ENCODE measurements at regions not wholly inside any gene's neighbourhood (a gene's known extent, or its start where the extent isn't known, plus 50 kb on each side); places are given as distances from the start of the nearest gene placed in this dataset.
A peak's percentile ranks its signal among the peaks of the same experiment; 100 is the strongest.

DNA sequence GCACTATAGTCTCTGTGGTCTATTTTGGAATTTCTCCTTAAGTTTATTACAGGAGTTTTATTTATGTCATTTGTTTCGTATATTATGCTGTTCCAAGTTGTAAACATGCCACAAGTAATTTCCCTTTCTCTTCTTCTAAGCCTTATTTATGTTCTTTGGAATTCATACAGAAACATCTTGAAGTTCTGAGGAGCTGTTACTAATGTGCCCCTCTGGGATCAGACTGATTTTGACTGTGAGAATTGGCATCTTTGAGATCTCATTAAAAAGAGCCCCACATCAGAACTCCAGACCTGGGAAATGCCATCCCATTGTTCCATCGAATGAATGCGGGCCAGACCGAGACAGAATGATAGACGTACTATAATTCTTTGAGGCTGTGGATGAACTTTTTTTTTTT, 138.8 kb upstream of the CD180 start:
- no peak for DNase-seq (ENCODE audit: low read depth)

DNA sequence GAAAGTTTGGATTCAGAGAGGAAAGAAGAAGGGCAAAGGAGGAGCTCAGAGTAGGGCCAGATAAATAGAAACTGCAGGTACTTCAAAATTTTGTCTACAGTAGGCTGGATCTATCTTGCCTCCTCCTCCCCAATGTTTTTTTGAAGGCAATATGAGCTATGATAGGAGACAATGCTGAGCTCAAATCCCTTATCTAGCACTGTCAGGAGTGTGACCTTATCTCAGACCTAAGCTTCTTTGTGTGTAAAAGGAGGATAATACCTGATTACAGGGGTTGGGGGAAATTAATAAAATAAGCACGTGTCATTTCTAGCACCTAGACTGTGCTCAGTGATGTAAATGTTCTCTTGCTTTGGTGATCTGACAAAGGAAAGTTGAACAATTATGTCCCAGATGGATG, 137.8 kb upstream of the CD180 start:
- no peak for DNase-seq (ENCODE audit: low read depth)

DNA sequence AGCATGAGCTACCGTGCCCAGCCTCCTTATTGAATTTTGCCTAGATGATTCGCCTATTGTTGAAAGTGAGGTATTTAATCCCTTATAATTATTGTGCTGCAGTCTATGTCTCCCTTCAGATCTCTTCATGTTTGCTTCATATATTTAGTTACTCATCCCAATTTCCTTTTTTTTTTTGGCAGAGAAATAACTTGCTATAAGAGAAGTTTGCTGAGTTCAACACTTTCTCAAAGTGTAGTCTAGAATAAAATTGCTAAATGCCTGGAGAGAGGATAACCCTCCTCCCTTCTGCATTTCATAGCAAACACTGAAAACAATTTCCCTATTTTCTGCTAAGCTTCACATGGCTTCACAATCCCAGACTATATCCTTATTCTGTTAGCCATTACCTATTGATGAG, 136.6 kb upstream of the CD180 start:
- no peak for DNase-seq (ENCODE audit: low read depth)

DNA sequence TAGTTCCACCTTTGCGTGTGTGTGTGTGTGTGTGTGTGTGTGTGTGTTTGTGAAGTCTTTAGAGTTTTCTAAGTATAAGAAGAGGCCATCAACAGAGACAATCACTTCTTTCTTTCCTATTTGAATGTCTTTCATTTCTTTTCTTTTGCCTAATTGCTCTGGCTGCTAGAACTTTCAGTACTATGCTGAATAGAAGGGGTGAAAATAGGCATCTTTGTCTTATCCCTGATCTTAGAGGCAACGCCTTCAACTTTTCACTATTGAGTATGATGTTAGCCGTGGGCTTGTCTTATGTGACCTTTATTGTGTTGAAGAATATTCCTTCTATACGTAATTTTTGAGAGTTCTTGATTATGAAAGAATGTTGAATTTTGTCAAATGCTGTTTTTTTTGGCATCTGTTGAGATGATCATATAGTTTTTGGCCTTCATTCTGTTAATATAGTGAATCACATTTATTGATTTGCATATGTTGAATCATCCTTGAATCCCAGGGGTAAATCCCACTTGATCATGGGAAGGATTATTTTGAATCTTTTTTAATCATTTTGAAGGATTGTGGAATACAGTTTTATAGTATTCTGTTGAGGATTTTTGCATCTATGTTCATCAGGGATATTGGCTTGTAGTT, 134.8 kb upstream of the CD180 start:
- no peak for DNase-seq (ENCODE audit: low read depth)

DNA sequence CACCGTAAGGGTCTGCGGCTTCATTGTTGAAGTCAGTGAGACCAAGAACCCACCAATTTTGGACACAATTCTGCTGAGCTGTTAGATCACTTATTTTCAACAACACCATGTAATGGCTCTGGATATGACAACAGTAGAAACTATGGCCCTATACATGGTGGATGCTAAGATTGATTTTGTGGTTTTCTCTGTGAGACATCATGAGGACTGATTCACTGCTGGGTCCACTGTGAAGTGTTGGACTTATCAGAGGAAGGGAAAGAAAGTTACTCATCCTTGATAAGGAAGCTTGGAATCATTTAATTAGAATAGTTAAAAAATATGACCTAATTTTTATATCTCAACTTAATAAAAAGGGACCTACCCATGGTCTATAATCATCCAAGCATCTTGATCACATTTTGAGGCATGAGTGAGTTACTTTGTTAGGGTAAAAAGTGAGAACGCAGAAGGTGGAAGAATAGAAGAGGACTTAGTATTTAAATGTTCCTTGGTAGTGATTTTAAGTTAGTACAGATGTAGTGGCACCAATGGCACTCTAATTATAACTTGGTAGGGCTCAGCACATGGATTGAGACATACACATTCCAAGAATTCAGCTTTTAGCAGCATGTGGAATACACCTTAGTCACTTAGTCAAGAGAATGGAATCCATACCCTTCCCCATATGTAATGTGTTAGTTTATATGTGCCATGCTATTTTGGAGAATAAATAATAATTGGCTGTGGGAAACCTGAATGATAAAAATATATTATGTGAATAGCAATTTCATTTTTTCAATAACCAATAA, 123.5 kb upstream of the CD180 start:
- DNase-seq (ENCODE audit: low read depth), result no peak

DNA sequence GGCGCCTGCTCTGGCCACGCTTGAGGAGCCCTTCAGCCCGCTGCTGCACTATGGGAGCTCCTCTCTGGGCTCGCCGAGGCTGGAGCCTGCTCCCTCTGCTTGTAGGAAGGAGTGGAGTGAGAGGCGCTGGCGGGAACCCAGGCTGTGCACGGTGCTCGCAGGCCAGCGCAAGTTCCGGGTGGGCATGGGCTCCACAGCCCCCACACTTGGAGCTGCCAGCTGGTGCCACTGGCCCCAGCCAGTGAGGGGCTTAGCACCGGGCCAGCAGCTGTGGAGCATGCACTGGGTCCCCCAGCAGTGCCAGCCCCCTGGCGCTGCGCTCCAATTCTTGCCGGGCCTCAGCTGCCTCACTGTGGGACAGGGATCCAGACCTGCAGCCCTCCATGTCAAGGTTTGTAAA, 122.1 kb upstream of the CD180 start:
- no peak for DNase-seq (ENCODE audit: low read depth)

DNA sequence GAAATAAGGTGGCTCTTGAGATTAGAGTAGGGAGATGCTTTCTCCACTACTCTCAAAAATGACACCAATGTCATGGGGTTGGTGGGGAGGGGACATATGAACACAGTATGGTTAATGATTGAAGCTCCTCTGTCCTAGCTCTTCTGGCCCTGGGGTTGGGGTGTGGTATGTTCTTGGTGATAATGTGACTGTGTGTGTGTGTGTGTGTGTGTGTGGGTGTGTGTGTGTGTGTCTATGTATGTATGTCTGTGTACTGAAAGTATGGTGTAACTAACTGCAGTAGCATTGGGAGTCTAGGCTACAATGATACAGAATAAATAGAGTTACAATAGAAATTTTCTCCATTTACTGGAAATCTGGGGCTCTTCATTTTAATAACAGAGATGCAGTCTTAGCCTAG, 121.0 kb upstream of the CD180 start:
- no peak for DNase-seq (ENCODE audit: low read depth)

DNA sequence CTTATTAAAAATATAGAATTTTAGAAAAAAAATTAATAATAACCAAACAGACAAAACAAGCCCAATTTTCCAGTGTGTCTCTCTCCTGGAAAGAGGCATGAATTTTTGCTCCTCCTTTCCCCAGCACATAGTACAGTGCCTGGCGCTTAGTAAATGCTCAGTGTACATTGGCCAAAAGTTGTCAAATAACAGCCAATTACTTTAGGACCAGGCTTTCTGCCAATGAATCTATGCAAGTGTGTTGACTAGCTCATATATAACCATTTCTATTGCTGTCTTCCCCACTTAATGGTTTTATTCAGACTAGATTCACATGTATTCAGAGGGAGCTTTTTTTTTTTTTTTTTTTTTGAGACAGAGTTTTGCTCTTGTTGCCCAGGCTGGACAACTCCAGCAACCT, 120.1 kb upstream of the CD180 start:
- no peak for DNase-seq (ENCODE audit: low read depth)

DNA sequence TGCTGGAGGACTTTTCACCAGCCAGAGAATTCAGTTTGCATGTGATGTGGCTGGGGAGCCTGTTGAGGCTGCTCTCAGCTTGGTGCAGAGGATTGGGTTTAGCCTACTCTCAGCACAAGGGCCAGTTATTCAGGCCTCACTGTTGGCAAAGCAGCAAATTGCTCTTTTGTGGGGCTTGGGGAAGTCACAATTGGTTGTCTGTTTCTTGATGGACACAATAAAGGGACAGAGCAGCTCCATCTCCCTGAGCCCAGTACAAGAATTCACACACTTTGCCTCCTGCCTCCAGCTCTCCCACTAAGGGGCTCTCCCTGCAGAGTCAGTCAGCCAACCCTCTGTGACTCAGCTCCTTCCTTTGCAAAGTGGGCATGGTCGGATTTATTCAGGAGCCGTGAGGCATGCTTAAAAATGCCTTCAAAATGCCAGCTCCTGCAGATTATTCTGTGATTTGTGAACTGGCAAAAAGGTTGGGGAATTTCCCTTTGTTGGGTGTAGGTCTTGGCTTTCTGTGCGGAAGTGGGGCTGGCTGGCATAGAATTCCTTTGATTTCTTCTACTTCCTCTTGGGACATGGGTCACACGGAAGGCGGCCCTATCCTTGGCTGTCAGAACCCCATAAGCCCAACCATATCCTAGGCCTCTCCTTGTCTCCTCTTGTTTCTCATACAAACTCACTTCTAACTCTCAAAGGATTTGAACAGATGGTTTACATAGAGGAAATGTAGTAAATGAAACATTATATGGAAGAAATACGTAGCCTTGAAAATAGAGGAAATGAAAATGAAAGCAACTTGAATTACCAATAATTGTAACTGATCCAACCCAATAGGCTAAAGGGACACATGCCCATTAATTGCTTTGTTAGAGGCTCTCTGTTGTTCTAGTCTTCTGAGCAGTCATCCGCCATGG, 118.7 kb upstream of the CD180 start:
- no peak for DNase-seq (ENCODE audit: low read depth)

DNA sequence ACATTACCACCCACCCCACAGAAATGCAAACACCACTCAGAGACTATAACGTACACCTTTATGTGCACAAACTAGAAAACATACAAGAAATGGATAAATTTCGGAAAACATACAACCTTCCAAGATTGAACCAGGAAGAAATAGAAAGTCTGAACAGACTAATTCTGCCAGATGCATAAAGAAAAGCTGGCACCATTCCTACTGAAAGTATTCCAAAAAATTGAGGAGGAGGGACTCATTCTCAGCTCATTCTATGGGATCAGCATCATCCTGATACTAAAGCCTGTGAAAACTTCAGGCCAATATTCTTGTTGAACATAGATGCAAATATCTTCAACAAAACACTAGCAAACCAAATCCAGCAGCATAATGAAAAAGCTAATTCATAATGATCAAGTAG, 115.1 kb upstream of the CD180 start:
- DNase-seq (ENCODE audit: low read depth), result no peak

DNA sequence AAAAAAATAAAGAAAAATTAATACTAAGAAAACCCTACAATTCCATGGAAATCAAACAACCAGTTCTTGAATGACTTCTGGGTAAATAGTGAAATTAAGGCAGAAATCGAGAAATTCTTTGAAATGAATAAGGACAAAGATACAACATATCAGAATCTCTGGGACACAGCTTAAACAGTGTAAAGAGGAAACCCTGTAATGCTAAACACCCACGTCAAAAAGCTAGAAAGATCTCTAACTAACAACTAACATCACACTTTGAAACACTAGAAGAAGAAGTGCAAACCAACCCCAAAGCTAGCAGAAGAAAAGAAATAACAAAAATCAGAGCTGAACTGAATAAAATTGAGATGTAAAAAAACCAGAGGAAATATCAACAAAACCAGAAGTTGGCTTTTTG, 114.6 kb upstream of the CD180 start:
- DNase-seq (ENCODE audit: low read depth), result no peak

DNA sequence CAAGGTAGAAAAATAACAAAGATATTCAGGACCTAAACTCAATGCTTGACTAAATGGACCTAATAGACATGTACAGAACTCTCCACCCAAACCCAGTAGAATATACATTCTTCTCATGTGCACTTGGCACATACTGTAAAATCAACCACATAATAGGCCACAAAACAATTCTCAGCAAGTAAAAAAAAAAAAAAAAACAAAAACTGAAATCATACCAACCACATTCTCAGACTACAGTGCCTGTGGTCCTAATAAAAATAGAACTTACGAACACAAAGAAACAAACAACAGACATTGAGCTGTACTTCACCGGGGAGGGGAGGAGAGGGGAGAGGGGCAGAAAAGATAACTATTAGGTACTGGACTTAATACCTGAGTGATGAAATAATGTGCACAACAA, 114.1 kb upstream of the CD180 start:
- DNase-seq (ENCODE audit: low read depth), result no peak

DNA sequence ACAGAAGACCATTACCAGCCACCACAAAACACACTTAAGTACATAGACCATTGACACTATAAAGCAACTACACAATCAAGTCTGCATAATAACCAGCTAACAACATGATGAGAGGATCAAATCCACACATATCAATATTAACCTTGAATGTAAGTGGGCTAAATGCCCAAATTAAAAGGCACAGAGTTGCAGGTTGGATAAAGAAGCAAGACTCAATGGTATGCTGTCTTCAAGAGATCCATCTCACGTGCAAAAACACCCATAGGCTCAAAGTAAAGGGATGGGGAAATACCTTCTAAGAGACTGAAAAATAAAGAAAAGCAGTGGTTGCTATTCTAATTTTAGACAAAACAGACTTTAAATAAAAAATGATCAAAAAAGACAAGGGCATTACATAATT, 113.6 kb upstream of the CD180 start:
- DNase-seq (ENCODE audit: low read depth), result no peak

DNA sequence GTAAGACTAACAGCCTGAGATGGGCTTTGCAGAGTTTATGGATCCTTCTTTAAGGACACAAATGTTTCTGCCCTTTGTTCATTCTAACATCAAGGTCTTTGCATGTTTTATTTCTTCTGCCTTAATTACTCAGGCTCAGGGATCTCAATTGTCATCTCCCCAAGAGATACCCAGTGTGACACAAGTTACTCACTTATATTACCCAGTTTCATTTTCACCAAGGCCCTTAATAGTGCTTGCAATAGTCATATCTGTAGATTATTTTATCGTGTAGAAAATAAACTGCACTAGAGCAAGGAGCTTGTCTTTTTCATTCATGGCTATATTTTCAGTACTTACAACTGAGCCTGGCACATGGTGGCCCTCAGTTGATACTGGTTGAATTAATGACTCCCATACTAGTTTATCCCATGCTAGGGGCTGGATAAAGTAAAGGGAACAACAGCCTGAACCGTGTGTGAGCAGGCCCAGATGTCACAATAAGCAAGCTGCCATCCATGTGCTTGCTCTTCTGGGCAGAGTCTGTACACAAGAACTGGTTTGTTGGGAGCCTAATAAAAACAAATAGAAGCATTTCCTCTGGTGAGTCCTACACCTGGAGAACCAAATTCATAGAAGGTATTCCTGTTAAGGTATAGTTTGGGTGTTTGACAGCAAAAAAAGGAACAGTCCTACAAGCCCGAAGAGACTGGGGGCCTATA, 112.5 kb upstream of the CD180 start:
- DNase-seq (ENCODE audit: low read depth), result no peak

DNA sequence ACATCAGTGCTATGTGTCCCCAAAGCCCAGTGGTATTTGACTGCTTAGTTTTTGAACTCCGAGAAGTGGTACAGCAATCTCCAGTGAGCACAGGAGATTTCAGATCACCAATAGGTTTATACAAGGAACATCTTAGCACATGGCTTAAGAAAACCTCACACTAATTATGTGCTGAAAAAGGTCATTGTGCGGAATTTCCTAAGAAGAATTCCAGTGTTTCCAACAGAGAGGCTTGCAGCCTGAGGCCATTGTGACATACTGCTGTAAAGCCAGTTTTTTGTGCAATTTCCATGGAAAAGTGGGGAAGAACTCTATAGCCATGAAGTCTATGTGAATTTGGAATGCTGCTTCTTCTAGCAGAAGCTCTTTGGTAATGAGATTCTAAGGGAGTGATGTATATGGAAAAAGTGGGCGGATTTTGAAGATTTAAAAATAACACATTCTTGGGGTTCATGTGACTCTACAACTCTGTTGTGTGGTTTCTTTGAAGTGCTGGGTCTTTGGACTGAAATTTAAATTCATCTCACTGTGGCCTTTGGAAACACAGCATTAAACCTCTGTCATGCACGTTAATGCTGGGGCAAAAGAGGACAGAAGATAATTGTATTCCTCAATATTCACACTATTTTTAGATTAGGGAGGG, 110.5 kb upstream of the CD180 start:
- no peak for DNase-seq (ENCODE audit: low read depth)

DNA sequence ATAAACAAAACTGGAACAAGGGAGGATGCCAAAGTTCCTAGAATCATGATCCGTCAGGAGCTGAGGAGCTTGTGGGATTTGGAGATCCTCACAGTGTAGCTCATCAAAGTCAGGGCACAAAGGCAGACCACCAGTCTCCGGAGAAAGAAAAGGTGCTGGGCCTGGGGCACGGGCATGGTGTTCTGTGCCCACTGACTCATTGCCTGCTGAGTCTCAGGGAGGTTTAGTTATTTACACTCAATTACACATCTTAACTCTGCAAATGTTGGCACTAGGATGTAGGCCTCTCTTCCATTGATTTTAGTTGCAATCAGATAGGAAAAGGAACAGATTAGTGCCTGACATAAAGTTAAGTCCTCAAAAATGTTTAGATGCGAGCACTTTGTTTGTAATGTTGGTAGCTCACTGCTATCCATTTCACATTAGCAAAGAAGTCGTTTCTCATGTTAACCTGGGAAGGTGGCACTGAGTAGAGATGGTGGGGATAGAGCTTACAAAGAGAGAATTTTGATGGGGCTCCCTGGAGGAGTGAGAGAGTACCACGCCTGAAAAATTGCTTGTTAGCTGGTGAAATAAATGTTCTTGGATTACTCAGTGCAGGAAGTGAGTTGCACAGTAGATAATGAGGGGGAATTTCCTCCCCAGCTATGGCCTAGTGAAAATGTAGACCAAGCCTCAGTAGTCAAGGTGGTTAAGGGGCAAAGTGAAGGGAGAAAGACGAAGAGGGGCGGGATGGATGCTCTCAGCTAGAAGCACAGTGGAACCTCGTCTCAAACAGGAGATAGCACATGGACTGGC, 109.5 kb upstream of the CD180 start:
- no peak for DNase-seq (ENCODE audit: low read depth)

DNA sequence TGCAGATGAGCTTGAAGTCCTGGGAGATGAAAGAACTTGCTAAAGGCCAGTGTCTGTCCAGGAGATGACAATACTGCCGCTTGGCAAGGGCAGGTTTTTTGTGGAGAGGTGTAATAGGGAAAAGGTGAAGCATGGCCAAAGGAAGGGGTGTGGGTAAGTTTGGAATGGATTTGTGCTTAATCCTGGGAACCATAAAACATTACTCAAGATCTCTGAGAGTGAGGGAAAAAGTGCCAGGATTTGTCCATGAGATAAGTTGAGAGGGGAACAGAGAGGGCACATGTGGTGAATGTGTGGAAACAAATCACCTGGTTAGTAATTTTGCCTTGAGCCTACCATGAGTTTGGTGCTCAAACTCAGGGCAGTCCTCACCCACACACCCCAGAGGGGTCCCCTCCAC, 108.8 kb upstream of the CD180 start:
- DNase-seq (ENCODE audit: low read depth), result no peak

DNA sequence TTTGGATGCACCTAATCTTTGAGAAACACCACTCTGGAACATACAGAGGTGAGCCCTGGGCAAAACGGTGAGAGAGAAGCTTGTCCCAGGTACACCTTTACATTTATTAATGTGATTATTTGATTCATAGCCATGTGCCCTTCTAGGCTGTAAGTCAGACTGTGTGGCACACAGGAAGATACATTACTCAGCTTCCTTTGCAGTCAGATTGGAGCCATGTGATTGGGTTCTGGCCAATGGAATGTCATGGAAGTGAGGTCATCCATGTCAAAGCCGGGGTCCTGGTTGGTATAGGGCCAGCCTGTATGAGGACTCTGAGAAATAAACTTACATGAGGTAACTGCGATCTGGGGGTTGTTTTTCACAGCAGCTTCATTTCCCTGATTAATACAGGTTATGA, 106.8 kb upstream of the CD180 start:
- DNase-seq (ENCODE audit: low read depth), result no peak

DNA sequence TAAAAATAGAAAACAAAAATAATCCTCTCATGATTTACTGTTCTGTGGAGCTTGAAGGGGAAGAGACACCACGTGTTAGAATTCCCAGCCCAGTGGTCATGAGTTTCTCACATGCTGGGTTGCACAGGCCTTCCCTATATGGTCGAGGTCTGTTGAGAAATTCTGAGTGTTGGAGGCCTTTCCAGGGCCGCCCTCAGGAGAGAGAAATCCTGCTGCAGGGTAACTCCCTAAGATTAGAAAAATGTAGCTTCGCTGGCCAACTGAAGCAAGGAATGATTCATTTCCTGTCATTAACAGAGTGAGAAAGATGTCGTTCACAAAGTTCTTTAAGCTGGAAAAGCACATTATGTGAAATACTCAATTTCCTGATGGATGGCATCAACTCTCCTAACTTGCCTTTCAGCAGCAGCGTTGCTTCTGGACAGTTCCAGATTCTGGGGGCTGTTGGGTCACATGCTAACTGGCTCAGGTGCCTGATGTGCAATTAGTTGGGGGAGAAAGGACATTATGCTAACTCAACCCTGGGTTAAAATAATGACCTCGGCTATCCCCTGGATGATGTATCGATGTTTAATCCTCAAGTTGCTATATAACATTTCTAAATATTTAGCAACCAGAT, 104.8 kb upstream of the CD180 start:
- peak; percentile 93 for DNase-seq (ENCODE audit: low read depth)

DNA sequence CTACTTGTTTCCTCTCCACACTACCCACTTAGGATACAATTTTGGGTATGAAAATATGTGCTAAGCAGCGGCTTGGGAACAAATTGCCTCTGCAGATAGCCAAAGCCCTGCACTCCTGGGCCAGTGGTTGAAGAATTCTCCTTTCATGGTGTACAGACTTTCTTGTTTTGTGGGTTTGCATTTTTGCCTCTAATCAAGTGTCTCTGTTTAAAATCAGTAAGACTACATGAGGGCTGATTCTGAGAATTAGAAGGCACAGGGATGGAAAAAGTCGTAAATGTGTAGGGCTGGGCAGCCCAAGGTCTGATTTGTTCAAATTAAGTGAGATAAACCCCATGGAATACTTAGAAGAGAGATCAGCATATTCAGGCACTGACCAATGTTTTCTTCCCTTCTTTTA, 103.7 kb upstream of the CD180 start:
- no peak for DNase-seq (ENCODE audit: low read depth)
